Peyer's patch (tissue), 4 donors: ENCODE measurements at regions not wholly inside any gene's neighbourhood (a gene's known extent, or its start where the extent isn't known, plus 50 kb on each side); places are given as distances from the start of the nearest gene placed in this dataset.

Experiments
- DNase-seq, 3 donors: peaks; one replicate each; pipeline ENCODE4 v3.0.0-alpha.2; 2017 to 2019
- H3K27ac ChIP-seq, 4 donors: fragments of 200-600 bp; sonication (generic); one replicate each; pipeline ENCODE4 v1.5.1; 2016 to 2019
- H3K27me3 ChIP-seq, 2 donors: fragments of 200-600 bp; sonication (generic); one replicate each; pipeline ENCODE4 v1.5.1; 2019
- H3K36me3 ChIP-seq, 3 donors: fragments of 200-600 bp; sonication (generic); one replicate each; pipeline ENCODE4 v1.5.1; 2016 to 2019
- H3K4me1 ChIP-seq, 4 donors: fragments of 200-600 bp; sonication (generic); one replicate each; pipeline ENCODE4 v1.5.1; 2016 to 2019
- H3K4me3 ChIP-seq, 4 donors: fragments of 200-600 bp; sonication (generic); 1 replicate in 3 of 4; 2 replicates in 1 of 4; pipeline ENCODE4 v1.5.1; 2016 to 2019; ENCODE audit warnings: mild to moderate bottlenecking in 1 of 4
- H3K9me3 ChIP-seq, 4 donors: fragments of 200-600 bp; sonication (generic); one replicate each; pipeline ENCODE4 v1.5.1; 2016 to 2019; ENCODE audit warnings: mild to moderate bottlenecking in 1 of 4
- CTCF ChIP-seq, 6 experiments: fragments of 450-650 bp in 4 of 6; fragments of 200-600 bp in 2 of 6; sonication (generic) in 1 of 6; IDR thresholded peaks; one replicate each; pipeline ENCODE4 v1.5.1; 2017 to 2019; ENCODE audit warnings: antibody characterized with exemption in 6 of 6, mild to moderate bottlenecking in 3 of 6, moderate library complexity in 1 of 6
- POLR2A ChIP-seq, 2 donors: fragments of 450-650 bp; IDR thresholded peaks; one replicate each; pipeline ENCODE4 v1.5.1; 2017; ENCODE audit warnings: antibody characterized with exemption in 2 of 2, mild to moderate bottlenecking in 2 of 2, moderate library complexity in 2 of 2

- no peak for DNase-seq
- H3K4me1 ChIP-seq: no peaks in the 10 kb centered on the region
- H3K36me3 ChIP-seq: no peaks in the 10 kb centered on the region
- no peaks in the 10 kb centered on the region for H3K27me3 ChIP-seq
- H3K27ac ChIP-seq: no peak overlapping the region
- TF ChIP-seq POLR2A (IDR thresholded peaks at IDR 0.05) (no peak), CTCF (IDR thresholded peaks at IDR 0.05) (no peak)
- H3K4me3 ChIP-seq: no peak overlapping the region
- no peaks in the 10 kb centered on the region for H3K9me3 ChIP-seq
Measured at GRCh38 chr11:131099746-131100145, 183.5 kb upstream of the SNX19 start.

GRCh38 chr11:131108760-131109159 lies 192.5 kb upstream of the SNX19 start:
- H3K4me1 ChIP-seq: no peaks in the 10 kb centered on the region
- no peaks in the 10 kb centered on the region for H3K9me3 ChIP-seq
- no peaks in the 10 kb centered on the region for H3K36me3 ChIP-seq
- no peak for DNase-seq
- no peaks in the 10 kb centered on the region for H3K27me3 ChIP-seq
- TF ChIP-seq POLR2A (IDR thresholded peaks at IDR 0.05) (no peak), CTCF (IDR thresholded peaks at IDR 0.05) (no peak)
- H3K27ac ChIP-seq: no peak overlapping the region
- no peak overlapping the region for H3K4me3 ChIP-seq

GRCh38 chr11:131109257-131109656 lies 193.0 kb upstream of the SNX19 start:
- H3K4me1 ChIP-seq: no peaks in the 10 kb centered on the region
- H3K27me3 ChIP-seq: no peaks in the 10 kb centered on the region
- DNase-seq: no peak
- H3K36me3 ChIP-seq: no peaks in the 10 kb centered on the region
- no peak overlapping the region for H3K4me3 ChIP-seq
- H3K9me3 ChIP-seq: no peaks in the 10 kb centered on the region
- no peak overlapping the region for H3K27ac ChIP-seq
- no peak for TF ChIP-seq POLR2A (IDR thresholded peaks at IDR 0.05)
- no peak for TF ChIP-seq CTCF (IDR thresholded peaks at IDR 0.05)

GRCh38 chr11:131109790-131110189 lies 193.5 kb upstream of the SNX19 start:
- H3K9me3 ChIP-seq: no peaks in the 10 kb centered on the region
- H3K27me3 ChIP-seq: no peaks in the 10 kb centered on the region
- TF ChIP-seq POLR2A (IDR thresholded peaks at IDR 0.05): no peak
- DNase-seq: no peak
- H3K27ac ChIP-seq: no peak overlapping the region
- H3K4me1 ChIP-seq: no peaks in the 10 kb centered on the region
- H3K4me3 ChIP-seq: no peak overlapping the region
- H3K36me3 ChIP-seq: no peaks in the 10 kb centered on the region

- no peaks in the 10 kb centered on the region for H3K4me1 ChIP-seq
Measured at GRCh38 chr11:131111775-131112174, 195.5 kb upstream of the SNX19 start.

GRCh38 chr11:131118247-131118646 lies 202.0 kb upstream of the SNX19 start:
- no peaks in the 10 kb centered on the region for H3K9me3 ChIP-seq
- no peak overlapping the region for H3K4me3 ChIP-seq
- no peak overlapping the region for H3K27ac ChIP-seq
- no peak for DNase-seq
- no peaks in the 10 kb centered on the region for H3K36me3 ChIP-seq
- H3K4me1 ChIP-seq: no peaks in the 10 kb centered on the region
- TF ChIP-seq CTCF (IDR thresholded peaks at IDR 0.05) (no peak), POLR2A (IDR thresholded peaks at IDR 0.05) (no peak)
- H3K27me3 ChIP-seq: no peaks in the 10 kb centered on the region

More at GRCh38 chr11:131111775-131112174, 195.5 kb upstream of the SNX19 start:
- Histone ChIP-seq H3K27ac (no peak overlapping the region), H3K4me3 (no peak overlapping the region), H3K27me3 (no peaks in the 10 kb centered on the region), H3K9me3 (no peaks in the 10 kb centered on the region), H3K36me3 (no peaks in the 10 kb centered on the region)
- TF ChIP-seq POLR2A (IDR thresholded peaks at IDR 0.05): no peak
- no peak for TF ChIP-seq CTCF (IDR thresholded peaks at IDR 0.05)
- DNase-seq: no peak
